GM23338 (cell line): ENCODE measurements at regions not wholly inside any gene's neighbourhood (a gene's known extent, or its start where the extent isn't known, plus 50 kb on each side); places are given as distances from the start of the nearest gene placed in this dataset.

Experiments used
- ATAC-seq: fragments of 200-7000 bp; cut with Tn5 transposase; 3 replicates; pipeline ENCODE4 v1.9.1; 2020
- DNase-seq: peaks from one replicate; pipeline ENCODE4 v3.0.0-alpha.2; 2015; ENCODE audit warnings: low spot score
- H2AFZ ChIP-seq: fragments of 200-600 bp; sonication (generic); 2 replicates; pipeline ENCODE4 v1.8.0; 2016; ENCODE audit warnings: antibody characterized with exemption, mild to moderate bottlenecking, moderate library complexity
- H3F3A ChIP-seq: fragments of 200-600 bp; sonication (generic); replicated peaks from 2 replicates; pipeline ENCODE4 v1.8.0; 2017; ENCODE audit warnings: antibody characterized with exemption, mixed run types, low read depth
- H3K27ac ChIP-seq: fragments of 200-600 bp; sonication (generic); 2 replicates; pipeline ENCODE4 v1.6.1; 2016; ENCODE audit warnings: low read depth
- H3K27me3 ChIP-seq: fragments of 200-600 bp; sonication (generic); 2 replicates; pipeline ENCODE4 v1.8.0; 2016; ENCODE audit warnings: mild to moderate bottlenecking, mixed run types, moderate library complexity; ENCODE audit not compliant: insufficient read depth
- H3K36me3 ChIP-seq: fragments of 200-600 bp; sonication (generic); 2 replicates; pipeline ENCODE4 v1.8.0; 2016; ENCODE audit warnings: mild to moderate bottlenecking; ENCODE audit not compliant: insufficient read depth
- H3K4me1 ChIP-seq: fragments of 200-600 bp; sonication (generic); 2 replicates; pipeline ENCODE4 v1.8.0; 2016; ENCODE audit warnings: mild to moderate bottlenecking, moderate library complexity; ENCODE audit not compliant: insufficient read depth
- H3K4me2 ChIP-seq: fragments of 200-600 bp; sonication (generic); 2 replicates; pipeline ENCODE4 v1.7.1; 2017; ENCODE audit warnings: mixed run types
- H3K4me3 ChIP-seq: fragments of 200-600 bp; sonication (generic); 2 replicates; pipeline ENCODE4 v1.6.1; 2016; ENCODE audit warnings: mixed run types
- H3K79me2 ChIP-seq: fragments of 200-600 bp; sonication (generic); replicated peaks from 2 replicates; pipeline ENCODE4 v1.8.0; 2017; ENCODE audit warnings: mild to moderate bottlenecking; ENCODE audit not compliant: insufficient read depth
- H3K9me2 ChIP-seq: fragments of 200-600 bp; sonication (generic); 2 replicates; pipeline ENCODE4 v1.8.0; 2017; ENCODE audit not compliant: insufficient read depth
- H4K20me1 ChIP-seq: fragments of 200-600 bp; sonication (generic); replicated peaks from 2 replicates; pipeline ENCODE4 v1.8.0; 2017; ENCODE audit warnings: mild to moderate bottlenecking; ENCODE audit not compliant: insufficient read depth
- H3K27ac Mint-ChIP-seq: 2 replicates; pipeline ENCODE4 v1.8.0; 2020; ENCODE audit warnings: inconsistent platforms, mild to moderate bottlenecking, moderate library complexity, mixed read lengths
- H3K27me3 Mint-ChIP-seq: 3 replicates; pipeline ENCODE4 v1.8.0; 2022; ENCODE audit warnings: low read depth, mild to moderate bottlenecking, moderate library complexity, mixed read lengths, inconsistent platforms; ENCODE audit not compliant: insufficient read depth, poor library complexity
- H3K36me3 Mint-ChIP-seq: 3 replicates; pipeline ENCODE4 v1.8.0; 2021; ENCODE audit warnings: low read depth, mild to moderate bottlenecking, inconsistent platforms, moderate library complexity, mixed read lengths
- H3K4me1 Mint-ChIP-seq: 3 replicates; pipeline ENCODE4 v1.8.0; 2020; ENCODE audit warnings: mild to moderate bottlenecking, inconsistent platforms, mixed read lengths
- H3K4me3 Mint-ChIP-seq: 3 replicates; pipeline ENCODE4 v1.8.0; 2021; ENCODE audit warnings: moderate library complexity, mild to moderate bottlenecking, inconsistent platforms, mixed read lengths
- H3K9me3 Mint-ChIP-seq: 3 replicates; pipeline ENCODE4 v1.8.0; 2020; ENCODE audit warnings: moderate library complexity, mild to moderate bottlenecking, inconsistent platforms, mixed read lengths
- CREB1 ChIP-seq: fragments of 250-450 bp; sonication (Bioruptor Pico); IDR thresholded peaks from 2 replicates; pipeline ENCODE4 v1.5.0; 2020; ENCODE audit warnings: low read depth, mild to moderate bottlenecking, moderate library complexity
- REST ChIP-seq: IDR thresholded peaks from one replicate; pipeline ENCODE4 v1.6.1; 2018; ENCODE audit warnings: antibody characterized with exemption; ENCODE audit not compliant: unreplicated experiment
- TF ChIP-seq, protein P1 (sequence below), 2 experiments: fragments of 200-600 bp in 1 of 2; sonication (generic) in 1 of 2; conservative IDR thresholded peaks; 2 replicates each; pipeline versions ENCODE4 v1.5.1 to v1.6.1; 2016 to 2017; ENCODE audit warnings: antibody characterized with exemption in 2 of 2, low read depth in 2 of 2, mild to moderate bottlenecking in 2 of 2, moderate library complexity in 1 of 2
- TF ChIP-seq, protein P2 (sequence below): fragments of 250-450 bp; sonication (Bioruptor Pico); IDR thresholded peaks from 2 replicates; pipeline ENCODE4 v1.5.0; 2020; ENCODE audit warnings: mild to moderate bottlenecking, moderate library complexity

GRCh38 chr15:29568840-29569532, 253.3 kb downstream of the TJP1 start:
- peak overlapping the region; percentile 69 for H3K4me3 ChIP-seq
- TF ChIP-seq, protein P1, sequence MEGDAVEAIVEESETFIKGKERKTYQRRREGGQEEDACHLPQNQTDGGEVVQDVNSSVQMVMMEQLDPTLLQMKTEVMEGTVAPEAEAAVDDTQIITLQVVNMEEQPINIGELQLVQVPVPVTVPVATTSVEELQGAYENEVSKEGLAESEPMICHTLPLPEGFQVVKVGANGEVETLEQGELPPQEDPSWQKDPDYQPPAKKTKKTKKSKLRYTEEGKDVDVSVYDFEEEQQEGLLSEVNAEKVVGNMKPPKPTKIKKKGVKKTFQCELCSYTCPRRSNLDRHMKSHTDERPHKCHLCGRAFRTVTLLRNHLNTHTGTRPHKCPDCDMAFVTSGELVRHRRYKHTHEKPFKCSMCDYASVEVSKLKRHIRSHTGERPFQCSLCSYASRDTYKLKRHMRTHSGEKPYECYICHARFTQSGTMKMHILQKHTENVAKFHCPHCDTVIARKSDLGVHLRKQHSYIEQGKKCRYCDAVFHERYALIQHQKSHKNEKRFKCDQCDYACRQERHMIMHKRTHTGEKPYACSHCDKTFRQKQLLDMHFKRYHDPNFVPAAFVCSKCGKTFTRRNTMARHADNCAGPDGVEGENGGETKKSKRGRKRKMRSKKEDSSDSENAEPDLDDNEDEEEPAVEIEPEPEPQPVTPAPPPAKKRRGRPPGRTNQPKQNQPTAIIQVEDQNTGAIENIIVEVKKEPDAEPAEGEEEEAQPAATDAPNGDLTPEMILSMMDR (conservative IDR thresholded peaks at IDR 0.05; ENCODE audit: low read depth in 2 of 2): peak; percentile 56 to 57
- TF ChIP-seq CREB1 (CRISPR knock-in tag) (no peak), REST (no peak)
- TF ChIP-seq, protein P2, sequence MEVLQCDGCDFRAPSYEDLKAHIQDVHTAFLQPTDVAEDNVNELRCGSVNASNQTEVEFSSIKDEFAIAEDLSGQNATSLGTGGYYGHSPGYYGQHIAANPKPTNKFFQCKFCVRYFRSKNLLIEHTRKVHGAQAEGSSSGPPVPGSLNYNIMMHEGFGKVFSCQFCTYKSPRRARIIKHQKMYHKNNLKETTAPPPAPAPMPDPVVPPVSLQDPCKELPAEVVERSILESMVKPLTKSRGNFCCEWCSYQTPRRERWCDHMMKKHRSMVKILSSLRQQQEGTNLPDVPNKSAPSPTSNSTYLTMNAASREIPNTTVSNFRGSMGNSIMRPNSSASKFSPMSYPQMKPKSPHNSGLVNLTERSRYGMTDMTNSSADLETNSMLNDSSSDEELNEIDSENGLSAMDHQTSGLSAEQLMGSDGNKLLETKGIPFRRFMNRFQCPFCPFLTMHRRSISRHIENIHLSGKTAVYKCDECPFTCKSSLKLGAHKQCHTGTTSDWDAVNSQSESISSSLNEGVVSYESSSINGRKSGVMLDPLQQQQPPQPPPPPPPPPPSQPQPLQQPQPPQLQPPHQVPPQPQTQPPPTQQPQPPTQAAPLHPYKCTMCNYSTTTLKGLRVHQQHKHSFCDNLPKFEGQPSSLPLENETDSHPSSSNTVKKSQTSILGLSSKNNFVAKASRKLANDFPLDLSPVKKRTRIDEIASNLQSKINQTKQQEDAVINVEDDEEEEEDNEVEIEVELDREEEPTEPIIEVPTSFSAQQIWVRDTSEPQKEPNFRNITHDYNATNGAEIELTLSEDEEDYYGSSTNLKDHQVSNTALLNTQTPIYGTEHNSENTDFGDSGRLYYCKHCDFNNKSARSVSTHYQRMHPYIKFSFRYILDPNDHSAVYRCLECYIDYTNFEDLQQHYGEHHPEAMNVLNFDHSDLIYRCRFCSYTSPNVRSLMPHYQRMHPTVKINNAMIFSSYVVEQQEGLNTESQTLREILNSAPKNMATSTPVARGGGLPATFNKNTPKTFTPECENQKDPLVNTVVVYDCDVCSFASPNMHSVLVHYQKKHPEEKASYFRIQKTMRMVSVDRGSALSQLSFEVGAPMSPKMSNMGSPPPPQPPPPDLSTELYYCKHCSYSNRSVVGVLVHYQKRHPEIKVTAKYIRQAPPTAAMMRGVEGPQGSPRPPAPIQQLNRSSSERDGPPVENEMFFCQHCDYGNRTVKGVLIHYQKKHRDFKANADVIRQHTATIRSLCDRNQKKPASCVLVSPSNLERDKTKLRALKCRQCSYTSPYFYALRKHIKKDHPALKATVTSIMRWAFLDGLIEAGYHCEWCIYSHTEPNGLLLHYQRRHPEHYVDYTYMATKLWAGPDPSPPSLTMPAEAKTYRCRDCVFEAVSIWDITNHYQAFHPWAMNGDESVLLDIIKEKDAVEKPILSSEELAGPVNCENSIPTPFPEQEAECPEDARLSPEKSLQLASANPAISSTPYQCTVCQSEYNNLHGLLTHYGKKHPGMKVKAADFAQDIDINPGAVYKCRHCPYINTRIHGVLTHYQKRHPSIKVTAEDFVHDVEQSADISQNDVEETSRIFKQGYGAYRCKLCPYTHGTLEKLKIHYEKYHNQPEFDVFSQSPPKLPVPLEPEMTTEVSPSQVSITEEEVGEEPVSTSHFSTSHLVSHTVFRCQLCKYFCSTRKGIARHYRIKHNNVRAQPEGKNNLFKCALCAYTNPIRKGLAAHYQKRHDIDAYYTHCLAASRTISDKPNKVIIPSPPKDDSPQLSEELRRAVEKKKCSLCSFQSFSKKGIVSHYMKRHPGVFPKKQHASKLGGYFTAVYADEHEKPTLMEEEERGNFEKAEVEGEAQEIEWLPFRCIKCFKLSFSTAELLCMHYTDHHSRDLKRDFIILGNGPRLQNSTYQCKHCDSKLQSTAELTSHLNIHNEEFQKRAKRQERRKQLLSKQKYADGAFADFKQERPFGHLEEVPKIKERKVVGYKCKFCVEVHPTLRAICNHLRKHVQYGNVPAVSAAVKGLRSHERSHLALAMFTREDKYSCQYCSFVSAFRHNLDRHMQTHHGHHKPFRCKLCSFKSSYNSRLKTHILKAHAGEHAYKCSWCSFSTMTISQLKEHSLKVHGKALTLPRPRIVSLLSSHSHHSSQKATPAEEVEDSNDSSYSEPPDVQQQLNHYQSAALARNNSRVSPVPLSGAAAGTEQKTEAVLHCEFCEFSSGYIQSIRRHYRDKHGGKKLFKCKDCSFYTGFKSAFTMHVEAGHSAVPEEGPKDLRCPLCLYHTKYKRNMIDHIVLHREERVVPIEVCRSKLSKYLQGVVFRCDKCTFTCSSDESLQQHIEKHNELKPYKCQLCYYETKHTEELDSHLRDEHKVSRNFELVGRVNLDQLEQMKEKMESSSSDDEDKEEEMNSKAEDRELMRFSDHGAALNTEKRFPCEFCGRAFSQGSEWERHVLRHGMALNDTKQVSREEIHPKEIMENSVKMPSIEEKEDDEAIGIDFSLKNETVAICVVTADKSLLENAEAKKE (CRISPR knock-in tag): no peak
- ATAC-seq (peak; percentile 58), DNase-seq (peak; percentile 75)
- peak overlapping the region; percentile 84 for H3K4me2 ChIP-seq
- no peaks in the 10 kb centered on the region for H3K36me3 ChIP-seq
- no peaks in the 10 kb centered on the region for H4K20me1 ChIP-seq
- no peak overlapping the region for H2AFZ ChIP-seq
- Mint-ChIP-seq H3K36me3 (peaks cover 11% of the 10 kb centered on the region; the same call in 2 of the 3 replicates), H3K4me1 (peaks cover 34% of the 10 kb centered on the region), H3K27ac (no peak overlapping the region), H3K4me3 (peak overlapping the region; percentile 84), H3K27me3 (peaks cover 35% of the 10 kb centered on the region), H3K9me3 (peaks cover 3% of the 10 kb centered on the region)
- H3K79me2 ChIP-seq: peaks cover 13% of the 10 kb centered on the region
- peaks cover 38% of the 10 kb centered on the region for H3K27me3 ChIP-seq
- no peak overlapping the region for H3K27ac ChIP-seq
- H3F3A ChIP-seq: peaks cover 7% of the 10 kb centered on the region
- H3K9me2 ChIP-seq: no peaks in the 10 kb centered on the region
- H3K4me1 ChIP-seq: peaks cover 24% of the 10 kb centered on the region
